ENCODE measurements at regions not wholly inside any gene's neighbourhood (a gene's known extent, or its start where the extent isn't known, plus 50 kb on each side); places are given as distances from the start of the nearest gene placed in this dataset.

DNA sequence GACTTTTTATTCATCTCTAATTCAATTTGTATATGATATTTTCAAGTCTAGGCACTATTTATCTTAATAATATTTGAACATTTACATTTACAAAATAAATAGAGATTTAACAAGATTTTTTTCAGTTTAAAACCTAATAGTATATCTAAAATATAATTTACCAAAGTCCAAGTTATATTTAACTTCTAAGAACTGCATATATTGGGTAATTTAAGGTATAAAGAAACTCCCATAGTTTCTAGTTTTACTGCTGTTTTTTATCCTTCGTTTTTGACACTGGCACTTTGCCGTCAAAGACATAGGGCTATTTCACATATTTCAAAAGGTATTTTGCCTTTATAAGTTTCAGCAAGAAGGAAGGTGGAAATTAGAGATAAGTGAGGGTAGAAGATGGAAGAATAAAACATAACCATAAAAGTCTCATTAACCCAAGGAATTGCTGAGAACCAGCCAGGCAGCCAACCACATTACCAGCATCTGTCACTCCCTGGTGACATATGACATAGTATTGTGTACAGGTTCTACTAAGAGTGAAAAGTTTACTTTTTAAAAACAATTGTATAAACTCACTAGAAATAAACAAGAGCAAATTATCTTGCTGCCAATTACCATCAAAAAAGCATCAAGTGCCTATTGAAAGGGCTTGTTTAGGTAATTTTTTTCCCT lies 251.5 kb downstream of the NSUN3 start:
- TF ChIP-seq, protein P1, sequence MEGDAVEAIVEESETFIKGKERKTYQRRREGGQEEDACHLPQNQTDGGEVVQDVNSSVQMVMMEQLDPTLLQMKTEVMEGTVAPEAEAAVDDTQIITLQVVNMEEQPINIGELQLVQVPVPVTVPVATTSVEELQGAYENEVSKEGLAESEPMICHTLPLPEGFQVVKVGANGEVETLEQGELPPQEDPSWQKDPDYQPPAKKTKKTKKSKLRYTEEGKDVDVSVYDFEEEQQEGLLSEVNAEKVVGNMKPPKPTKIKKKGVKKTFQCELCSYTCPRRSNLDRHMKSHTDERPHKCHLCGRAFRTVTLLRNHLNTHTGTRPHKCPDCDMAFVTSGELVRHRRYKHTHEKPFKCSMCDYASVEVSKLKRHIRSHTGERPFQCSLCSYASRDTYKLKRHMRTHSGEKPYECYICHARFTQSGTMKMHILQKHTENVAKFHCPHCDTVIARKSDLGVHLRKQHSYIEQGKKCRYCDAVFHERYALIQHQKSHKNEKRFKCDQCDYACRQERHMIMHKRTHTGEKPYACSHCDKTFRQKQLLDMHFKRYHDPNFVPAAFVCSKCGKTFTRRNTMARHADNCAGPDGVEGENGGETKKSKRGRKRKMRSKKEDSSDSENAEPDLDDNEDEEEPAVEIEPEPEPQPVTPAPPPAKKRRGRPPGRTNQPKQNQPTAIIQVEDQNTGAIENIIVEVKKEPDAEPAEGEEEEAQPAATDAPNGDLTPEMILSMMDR (IDR thresholded peaks at IDR 0.05) = no peak
- TF ChIP-seq CREM (CRISPR knock-in tag; IDR thresholded peaks at IDR 0.05) (no peak), HMGA2 (CRISPR knock-in tag; IDR thresholded peaks at IDR 0.05) (no peak), EMX1 (CRISPR knock-in tag; IDR thresholded peaks at IDR 0.05) (no peak), TEAD4 (CRISPR knock-in tag; IDR thresholded peaks at IDR 0.05) (no peak)
- TF ChIP-seq, protein P2, sequence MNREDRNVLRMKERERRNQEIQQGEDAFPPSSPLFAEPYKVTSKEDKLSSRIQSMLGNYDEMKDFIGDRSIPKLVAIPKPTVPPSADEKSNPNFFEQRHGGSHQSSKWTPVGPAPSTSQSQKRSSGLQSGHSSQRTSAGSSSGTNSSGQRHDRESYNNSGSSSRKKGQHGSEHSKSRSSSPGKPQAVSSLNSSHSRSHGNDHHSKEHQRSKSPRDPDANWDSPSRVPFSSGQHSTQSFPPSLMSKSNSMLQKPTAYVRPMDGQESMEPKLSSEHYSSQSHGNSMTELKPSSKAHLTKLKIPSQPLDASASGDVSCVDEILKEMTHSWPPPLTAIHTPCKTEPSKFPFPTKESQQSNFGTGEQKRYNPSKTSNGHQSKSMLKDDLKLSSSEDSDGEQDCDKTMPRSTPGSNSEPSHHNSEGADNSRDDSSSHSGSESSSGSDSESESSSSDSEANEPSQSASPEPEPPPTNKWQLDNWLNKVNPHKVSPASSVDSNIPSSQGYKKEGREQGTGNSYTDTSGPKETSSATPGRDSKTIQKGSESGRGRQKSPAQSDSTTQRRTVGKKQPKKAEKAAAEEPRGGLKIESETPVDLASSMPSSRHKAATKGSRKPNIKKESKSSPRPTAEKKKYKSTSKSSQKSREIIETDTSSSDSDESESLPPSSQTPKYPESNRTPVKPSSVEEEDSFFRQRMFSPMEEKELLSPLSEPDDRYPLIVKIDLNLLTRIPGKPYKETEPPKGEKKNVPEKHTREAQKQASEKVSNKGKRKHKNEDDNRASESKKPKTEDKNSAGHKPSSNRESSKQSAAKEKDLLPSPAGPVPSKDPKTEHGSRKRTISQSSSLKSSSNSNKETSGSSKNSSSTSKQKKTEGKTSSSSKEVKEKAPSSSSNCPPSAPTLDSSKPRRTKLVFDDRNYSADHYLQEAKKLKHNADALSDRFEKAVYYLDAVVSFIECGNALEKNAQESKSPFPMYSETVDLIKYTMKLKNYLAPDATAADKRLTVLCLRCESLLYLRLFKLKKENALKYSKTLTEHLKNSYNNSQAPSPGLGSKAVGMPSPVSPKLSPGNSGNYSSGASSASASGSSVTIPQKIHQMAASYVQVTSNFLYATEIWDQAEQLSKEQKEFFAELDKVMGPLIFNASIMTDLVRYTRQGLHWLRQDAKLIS (CRISPR knock-in tag; IDR thresholded peaks at IDR 0.05; ENCODE audit: borderline replicate concordance) = no peak

All from WTC11 (cell line).